ENCODE measurements at regions not wholly inside any gene's neighbourhood (a gene's known extent, or its start where the extent isn't known, plus 50 kb on each side); places are given as distances from the start of the nearest gene placed in this dataset.
A peak's percentile ranks its signal among the peaks of the same experiment; 100 is the strongest.

GRCh38 chr20:24210356-24210755 lies 221.8 kb upstream of the GGTLC1 start:
- peaks cover 1% of the 10 kb centered on the region for H3K27me3 Mint-ChIP-seq (ENCODE audit: unreplicated experiment)
- no peak for TF ChIP-seq CTCF (IDR thresholded peaks at IDR 0.05; ENCODE audit: unreplicated experiment)
- peaks cover 8% of the 10 kb centered on the region for H3K36me3 Mint-ChIP-seq (ENCODE audit: low read depth, unreplicated experiment)
- no peak overlapping the region for H3K4me3 Mint-ChIP-seq (ENCODE audit: unreplicated experiment)
- no peaks in the 10 kb centered on the region for H3K9me3 Mint-ChIP-seq (ENCODE audit: unreplicated experiment)
- no peak for DNase-seq (ENCODE audit: low spot score)
- no peak overlapping the region for H3K27ac Mint-ChIP-seq (ENCODE audit: unreplicated experiment)
- peaks cover 22% of the 10 kb centered on the region for H3K4me1 Mint-ChIP-seq (ENCODE audit: unreplicated experiment)

- DNase-seq (ENCODE audit: low spot score), result peak; percentile 48
- Mint-ChIP-seq H3K36me3 (ENCODE audit: low read depth, unreplicated experiment) (peaks cover 8% of the 10 kb centered on the region), H3K27ac (ENCODE audit: unreplicated experiment) (no peak overlapping the region), H3K4me1 (ENCODE audit: unreplicated experiment) (peaks cover 22% of the 10 kb centered on the region), H3K9me3 (ENCODE audit: unreplicated experiment) (no peaks in the 10 kb centered on the region), H3K27me3 (ENCODE audit: unreplicated experiment) (peaks cover 1% of the 10 kb centered on the region), H3K4me3 (ENCODE audit: unreplicated experiment) (no peak overlapping the region)
- peak; percentile 31 for TF ChIP-seq CTCF (IDR thresholded peaks at IDR 0.05; ENCODE audit: unreplicated experiment)
These were observed 220.1 kb upstream of the GGTLC1 start for GRCh38 chr20:24208652-24209051.

GRCh38 chr20:24207803-24208300 lies 219.3 kb upstream of the GGTLC1 start:
- Mint-ChIP-seq H3K4me3 (ENCODE audit: unreplicated experiment) (peak overlapping the region; percentile 26), H3K4me1 (ENCODE audit: unreplicated experiment) (peaks cover 18% of the 10 kb centered on the region), H3K27ac (ENCODE audit: unreplicated experiment) (no peak overlapping the region), H3K27me3 (ENCODE audit: unreplicated experiment) (peaks cover 1% of the 10 kb centered on the region), H3K9me3 (ENCODE audit: unreplicated experiment) (no peaks in the 10 kb centered on the region), H3K36me3 (ENCODE audit: low read depth, unreplicated experiment) (peaks cover 8% of the 10 kb centered on the region)
- no peak for TF ChIP-seq CTCF (IDR thresholded peaks at IDR 0.05; ENCODE audit: unreplicated experiment)
- no peak for DNase-seq (ENCODE audit: low spot score)

GRCh38 chr20:24206995-24207394 lies 218.4 kb upstream of the GGTLC1 start:
- Mint-ChIP-seq H3K27me3 (ENCODE audit: unreplicated experiment) (peaks cover 1% of the 10 kb centered on the region), H3K4me3 (ENCODE audit: unreplicated experiment) (no peak overlapping the region), H3K27ac (ENCODE audit: unreplicated experiment) (no peak overlapping the region), H3K4me1 (ENCODE audit: unreplicated experiment) (peaks cover 9% of the 10 kb centered on the region), H3K9me3 (ENCODE audit: unreplicated experiment) (no peaks in the 10 kb centered on the region), H3K36me3 (ENCODE audit: low read depth, unreplicated experiment) (peaks cover 8% of the 10 kb centered on the region)
- DNase-seq (ENCODE audit: low spot score), result no peak
- no peak for TF ChIP-seq CTCF (IDR thresholded peaks at IDR 0.05; ENCODE audit: unreplicated experiment)

GRCh38 chr20:24203526-24204183 lies 215.1 kb upstream of the GGTLC1 start:
- no peaks in the 10 kb centered on the region for H3K9me3 Mint-ChIP-seq (ENCODE audit: unreplicated experiment)
- H3K4me1 Mint-ChIP-seq (ENCODE audit: unreplicated experiment), result peaks cover 2% of the 10 kb centered on the region
- no peak overlapping the region for H3K4me3 Mint-ChIP-seq (ENCODE audit: unreplicated experiment)
- H3K36me3 Mint-ChIP-seq (ENCODE audit: low read depth, unreplicated experiment), result peaks cover 8% of the 10 kb centered on the region
- peaks cover 3% of the 10 kb centered on the region for H3K27me3 Mint-ChIP-seq (ENCODE audit: unreplicated experiment)
- no peak overlapping the region for H3K27ac Mint-ChIP-seq (ENCODE audit: unreplicated experiment)
- no peak for DNase-seq (ENCODE audit: low spot score)
- no peak for TF ChIP-seq CTCF (IDR thresholded peaks at IDR 0.05; ENCODE audit: unreplicated experiment)
